ENCODE measurements at regions not wholly inside any gene's neighbourhood (a gene's known extent, or its start where the extent isn't known, plus 50 kb on each side); places are given as distances from the start of the nearest gene placed in this dataset.

DNA sequence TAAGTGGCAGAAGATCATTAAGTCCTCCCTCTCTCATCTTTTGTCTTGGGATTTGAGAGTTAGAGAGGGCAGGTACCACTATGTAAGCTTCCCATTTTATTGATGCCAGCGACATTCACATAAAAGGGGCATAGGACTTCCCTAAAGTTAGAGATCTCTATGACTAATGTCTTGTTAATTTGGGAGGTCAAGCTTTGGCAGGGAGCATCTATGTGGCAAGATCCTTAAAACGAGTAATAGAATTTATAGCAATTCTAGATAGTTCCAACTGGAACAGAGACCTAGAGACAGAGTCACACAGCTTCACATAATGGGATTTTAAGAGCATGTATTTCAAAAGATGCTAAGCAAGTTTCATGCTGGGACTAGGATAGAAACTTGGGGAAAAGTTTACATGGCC, 308.0 kb downstream of the MAP2K6 start (continued):
- TF ChIP-seq DEAF1 (CRISPR knock-in tag; IDR thresholded peaks at IDR 0.05) (no peak), STAT5A (IDR thresholded peaks at IDR 0.05; ENCODE audit: borderline replicate concordance, low read length) (no peak), ATF3 (IDR thresholded peaks at IDR 0.05) (no peak), ATF3 (CRISPR knock-in tag; conservative IDR thresholded peaks at IDR 0.05) (no peak)

- ChIA-PET CTCF (ENCODE audit: low intra/inter-chr PET ratio) (no interaction called here), POLR2A (no interaction called here)
- TF ChIP-seq TEAD4 (IDR thresholded peaks at IDR 0.05; ENCODE audit: low read length) (no peak), TEAD4 (CRISPR knock-in tag; IDR thresholded peaks at IDR 0.05; ENCODE audit: borderline replicate concordance) (no peak), NFXL1 (CRISPR knock-in tag; IDR thresholded peaks at IDR 0.05) (no peak), ZFP36 (IDR thresholded peaks at IDR 0.05; ENCODE audit: low read depth, low read length, partially characterized antibody) (no peak), TARDBP (IDR thresholded peaks at IDR 0.05) (no peak), ZNF143 (CRISPR knock-in tag; IDR thresholded peaks at IDR 0.05) (no peak), TAF9B (IDR thresholded peaks at IDR 0.05; ENCODE audit: partially characterized antibody) (no peak), MAX (CRISPR knock-in tag; IDR thresholded peaks at IDR 0.05) (no peak), HDAC6 (IDR thresholded peaks at IDR 0.05; ENCODE audit: low read depth, low read length) (no peak), ESRRA (IDR thresholded peaks at IDR 0.05; ENCODE audit: borderline replicate concordance, low read depth) (no peak), ZNF274 (IDR thresholded peaks at IDR 0.05; ENCODE audit: borderline replicate concordance, low read depth, low read length) (no peak), PTTG1 (tag; IDR thresholded peaks at IDR 0.05; ENCODE audit: low read depth) (no peak), FOXK2 (conservative IDR thresholded peaks at IDR 0.05 in 1 of 2, IDR thresholded peaks at IDR 0.05 in 1 of 2; ENCODE audit: low read depth in 2 of 2) (no peak), CBX3 (IDR thresholded peaks at IDR 0.05; ENCODE audit: borderline replicate concordance in 1 of 2, low read length in 2 of 2) (no peak), ZNF57 (CRISPR knock-in tag; IDR thresholded peaks at IDR 0.05) (no peak)
- TF ChIP-seq, protein P1, sequence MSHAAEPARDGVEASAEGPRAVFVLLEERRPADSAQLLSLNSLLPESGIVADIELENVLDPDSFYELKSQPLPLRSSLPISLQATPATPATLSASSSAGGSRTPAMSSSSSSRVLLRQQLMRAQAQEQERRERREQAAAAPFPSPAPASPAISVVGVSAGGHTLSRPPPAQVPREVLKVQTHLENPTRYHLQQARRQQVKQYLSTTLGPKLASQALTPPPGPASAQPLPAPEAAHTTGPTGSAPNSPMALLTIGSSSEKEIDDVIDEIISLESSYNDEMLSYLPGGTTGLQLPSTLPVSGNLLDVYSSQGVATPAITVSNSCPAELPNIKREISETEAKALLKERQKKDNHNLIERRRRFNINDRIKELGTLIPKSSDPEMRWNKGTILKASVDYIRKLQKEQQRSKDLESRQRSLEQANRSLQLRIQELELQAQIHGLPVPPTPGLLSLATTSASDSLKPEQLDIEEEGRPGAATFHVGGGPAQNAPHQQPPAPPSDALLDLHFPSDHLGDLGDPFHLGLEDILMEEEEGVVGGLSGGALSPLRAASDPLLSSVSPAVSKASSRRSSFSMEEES (CRISPR knock-in tag; IDR thresholded peaks at IDR 0.05): no peak
- FAIRE-seq: no peak
- in situ Hi-C loops (cut with MboI) (no loop called here), intact Hi-C loops (cut with micrococcal nuclease) (no loop called here)
- no peaks in the 10 kb centered on the region for H3K9me1 ChIP-seq (ENCODE audit: control insufficient read depth, insufficient read depth, low read length)
- H4K20me1 ChIP-seq (replicated peaks; ENCODE audit: control insufficient read depth, insufficient read depth, low read length): no peaks in the 10 kb centered on the region
- BruUV-seq (replicated peaks): no TSS peak
- no peaks in the 10 kb centered on the region for H3K9me3 ChIP-seq (replicated peaks; ENCODE audit: control insufficient read depth, insufficient read depth, low read depth, low read length)
- 2% methylated on average over 3 of the region's 3 CpGs for WGBS (ENCODE audit: insufficient coverage, low coverage, missing lambda C conversion rate)
- no peak overlapping the region for H2AFZ ChIP-seq (ENCODE audit: low read depth, low read length)
- DNase-seq (ENCODE audit: extremely low read depth in 1 of 4, low spot score in 3 of 4): no peak
- ATAC-seq: no peak
- H3K36me3 ChIP-seq (ENCODE audit: control insufficient read depth, insufficient read depth, low read length): no peaks in the 10 kb centered on the region
- H3K9ac ChIP-seq (ENCODE audit: insufficient read depth in 1 of 2, low read depth in 2 of 2, low read length in 2 of 2): no peak overlapping the region
- no peaks in the 10 kb centered on the region for H3K27me3 ChIP-seq (ENCODE audit: control insufficient read depth in 2 of 2, insufficient read depth in 2 of 2, low read length in 2 of 2)
- no peak overlapping the region for H3K4me3 ChIP-seq
- no peak overlapping the region for H3K27ac ChIP-seq (ENCODE audit: extremely low read depth, low read depth, low read length)
- no peaks in the 10 kb centered on the region for H3K4me1 ChIP-seq (replicated peaks in 1 of 2; ENCODE audit: control insufficient read depth in 2 of 2, insufficient read depth in 2 of 2, low read length in 2 of 2)
- no peak overlapping the region for H3K4me2 ChIP-seq (ENCODE audit: insufficient read depth, low read length)
- H3K79me2 ChIP-seq (ENCODE audit: control insufficient read depth, insufficient read depth, low read length): no peaks in the 10 kb centered on the region
Measured at GRCh38 chr17:69723316-69723715, 308.8 kb downstream of the MAP2K6 start.

Measured in K562 (cell line).